ENCODE measurements at regions not wholly inside any gene's neighbourhood (a gene's known extent, or its start where the extent isn't known, plus 50 kb on each side); places are given as distances from the start of the nearest gene placed in this dataset.

- TF ChIP-seq POLR2A (IDR thresholded peaks at IDR 0.05) (no peak), CTCF (IDR thresholded peaks at IDR 0.05) (no peak)
Observed at GRCh38 chr2:157077753-157078350, 179.7 kb upstream of the GALNT5 start.

Data from uterus (tissue), 2 donors.